ENCODE measurements at regions not wholly inside any gene's neighbourhood (a gene's known extent, or its start where the extent isn't known, plus 50 kb on each side); places are given as distances from the start of the nearest gene placed in this dataset.

DNA sequence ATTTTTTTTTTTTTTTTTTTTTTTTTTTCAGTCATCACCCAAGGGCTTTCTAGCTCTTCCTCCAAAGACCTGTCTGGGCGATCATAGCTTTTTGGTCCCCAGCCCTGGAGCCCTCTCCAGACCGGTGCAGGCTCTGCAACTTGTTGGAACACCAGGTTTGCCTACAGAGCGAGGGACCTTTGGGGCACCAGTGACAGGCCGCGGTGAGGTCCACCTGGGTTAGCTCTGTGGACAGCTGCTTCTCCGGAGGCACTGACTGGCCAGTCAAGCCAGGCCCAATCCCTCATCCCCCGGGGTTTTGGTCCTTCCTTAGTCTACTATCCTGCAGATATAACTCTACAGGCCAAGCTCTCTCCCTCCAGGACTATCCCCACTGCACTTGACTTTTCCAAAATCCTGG, 86.8 kb upstream of the SMNDC1 start:
- TF ChIP-seq, protein P1, sequence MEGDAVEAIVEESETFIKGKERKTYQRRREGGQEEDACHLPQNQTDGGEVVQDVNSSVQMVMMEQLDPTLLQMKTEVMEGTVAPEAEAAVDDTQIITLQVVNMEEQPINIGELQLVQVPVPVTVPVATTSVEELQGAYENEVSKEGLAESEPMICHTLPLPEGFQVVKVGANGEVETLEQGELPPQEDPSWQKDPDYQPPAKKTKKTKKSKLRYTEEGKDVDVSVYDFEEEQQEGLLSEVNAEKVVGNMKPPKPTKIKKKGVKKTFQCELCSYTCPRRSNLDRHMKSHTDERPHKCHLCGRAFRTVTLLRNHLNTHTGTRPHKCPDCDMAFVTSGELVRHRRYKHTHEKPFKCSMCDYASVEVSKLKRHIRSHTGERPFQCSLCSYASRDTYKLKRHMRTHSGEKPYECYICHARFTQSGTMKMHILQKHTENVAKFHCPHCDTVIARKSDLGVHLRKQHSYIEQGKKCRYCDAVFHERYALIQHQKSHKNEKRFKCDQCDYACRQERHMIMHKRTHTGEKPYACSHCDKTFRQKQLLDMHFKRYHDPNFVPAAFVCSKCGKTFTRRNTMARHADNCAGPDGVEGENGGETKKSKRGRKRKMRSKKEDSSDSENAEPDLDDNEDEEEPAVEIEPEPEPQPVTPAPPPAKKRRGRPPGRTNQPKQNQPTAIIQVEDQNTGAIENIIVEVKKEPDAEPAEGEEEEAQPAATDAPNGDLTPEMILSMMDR (IDR thresholded peaks at IDR 0.05), result no peak
- WGBS, 2 donors, result 97 to 98% methylated on average over 7 of the region's 7 CpGs
- H3K9me3 ChIP-seq, result no peaks in the 10 kb centered on the region
- DNase-seq (no peak), ATAC-seq (no peak)
- H3K27ac ChIP-seq, result no peak overlapping the region
- peaks cover 0 to 39% (median 15%) of the 10 kb centered on the region in 9 donors for H3K4me1 ChIP-seq
- H3K36me3 ChIP-seq, result no peaks in the 10 kb centered on the region
- H3K27me3 ChIP-seq, result no peaks in the 10 kb centered on the region
- no peak overlapping the region for H3K4me3 ChIP-seq
- intact Hi-C loops (cut with DNase I), result loop anchor here in 1 of 10 donors (10.0 kb wide), 1 partner anchor 103 kb away; the partner anchor contains the start of gene DUSP5

DNA sequence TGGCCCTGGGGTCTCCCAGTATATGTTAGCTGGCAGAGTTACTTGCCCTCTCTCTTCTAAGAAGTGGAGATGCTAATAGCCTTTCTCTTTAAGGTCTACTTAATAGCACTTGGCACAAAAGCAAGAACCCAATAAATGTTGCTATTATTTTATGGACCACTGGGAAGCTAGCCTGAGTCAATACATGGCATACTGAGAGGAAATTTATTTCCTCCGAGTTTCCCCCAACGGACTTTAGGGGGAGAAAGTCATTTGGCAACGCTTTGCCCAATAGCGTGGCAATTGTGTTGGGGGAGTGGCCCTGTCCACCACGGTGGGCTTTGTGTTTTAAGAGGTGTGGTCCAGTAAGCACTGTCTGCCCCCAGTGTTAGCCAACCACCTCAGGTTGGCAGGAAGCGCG, 87.4 kb upstream of the SMNDC1 start:
- Histone ChIP-seq H3K36me3 (no peaks in the 10 kb centered on the region), H3K4me3 (no peak overlapping the region), H3K27me3 (no peaks in the 10 kb centered on the region), H3K27ac (no peak overlapping the region), H3K4me1 (peaks cover 0 to 39% (median 15%) of the 10 kb centered on the region in 9 donors), H3K9me3 (no peaks in the 10 kb centered on the region)
- TF ChIP-seq, protein P1 (IDR thresholded peaks at IDR 0.05), result no peak
- ATAC-seq, result no peak
- 65 to 76% methylated on average over 7 of the region's 7 CpGs for WGBS, 2 donors
- intact Hi-C loops (cut with DNase I), result loop anchor here in 1 of 10 donors (10.0 kb wide), 1 partner anchor 103 kb away; the partner anchor contains the start of gene DUSP5
- no peak for DNase-seq

DNA sequence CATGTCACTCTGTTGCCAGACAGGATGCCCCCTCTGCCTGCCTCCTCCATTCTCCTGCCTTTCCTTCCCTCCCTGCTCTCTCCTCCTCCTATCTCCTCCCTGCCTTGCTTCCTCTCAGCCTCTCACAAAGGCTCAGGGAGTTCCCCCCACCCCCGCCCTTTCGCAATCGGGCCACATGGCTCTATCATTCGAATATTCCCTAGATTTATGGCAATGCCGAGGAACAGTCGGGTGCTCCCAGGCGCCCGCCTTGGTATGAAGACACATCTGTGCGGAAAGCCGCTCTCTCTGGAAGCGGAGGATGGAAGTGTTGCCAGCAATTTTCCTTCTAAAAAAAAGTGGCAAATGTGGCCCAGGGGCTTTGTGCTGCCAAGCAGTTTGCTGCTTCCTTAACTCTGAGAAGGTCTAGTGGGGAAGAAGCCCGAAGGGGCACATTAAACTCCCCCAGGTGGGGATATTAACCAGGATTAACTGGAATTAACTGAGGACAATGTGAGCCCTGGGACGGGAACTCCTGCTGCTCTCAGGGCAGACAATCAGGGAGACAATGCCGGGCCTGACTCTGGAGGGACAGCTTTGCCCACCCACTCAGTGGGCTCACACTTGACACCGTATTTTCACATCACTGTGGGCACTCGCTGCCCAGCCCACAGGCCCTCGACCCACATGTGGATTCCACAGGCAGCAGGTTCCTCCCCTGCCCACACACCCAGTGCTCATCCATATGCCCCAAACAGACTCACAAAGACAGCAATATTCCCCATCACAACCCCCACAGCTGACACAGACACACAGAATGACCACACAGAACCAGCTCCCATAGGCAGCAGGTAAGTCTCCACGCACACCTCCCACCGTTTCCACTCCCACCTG, 88.4 kb upstream of the SMNDC1 start:
- peak in 4 of 8 donors; percentile 16 to 52 (median 38) for ATAC-seq
- TF ChIP-seq, protein P1 (IDR thresholded peaks at IDR 0.05), result no peak
- Histone ChIP-seq H3K4me1 (peaks cover 0 to 36% (median 15%) of the 10 kb centered on the region in 9 donors), H3K27me3 (no peaks in the 10 kb centered on the region), H3K4me3 (no peak overlapping the region), H3K9me3 (no peaks in the 10 kb centered on the region), H3K36me3 (no peaks in the 10 kb centered on the region), H3K27ac (peak overlapping the region in 1 of 10 donors; percentile 8)
- 62 to 67% methylated on average over 19 of the region's 19 CpGs for WGBS, 2 donors
- no peak for DNase-seq
- intact Hi-C loops (cut with DNase I), result loop anchor here in 1 of 10 donors (10.0 kb wide), 1 partner anchor 102 kb away; the partner anchor contains the start of gene DUSP5

DNA sequence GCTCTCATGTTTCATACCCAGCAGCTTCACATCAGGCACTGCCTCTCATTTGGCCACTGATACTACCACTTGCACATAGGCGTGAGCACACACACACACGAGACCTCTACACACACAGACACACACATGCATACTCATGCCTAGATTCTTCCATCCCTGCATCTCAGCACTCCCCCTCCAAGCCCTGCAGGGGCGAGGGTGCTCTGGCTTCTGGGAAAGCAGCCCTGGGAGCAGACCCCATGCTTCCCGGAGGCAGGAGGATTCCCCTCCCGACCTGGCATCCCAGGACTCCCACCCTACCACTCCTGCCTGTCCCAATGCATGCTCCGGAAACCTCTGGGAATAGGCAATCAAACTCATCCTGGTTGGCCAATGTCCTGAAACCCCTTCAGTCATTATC, 89.1 kb upstream of the SMNDC1 start:
- H3K27ac ChIP-seq, result no peak overlapping the region
- TF ChIP-seq, protein P1 (IDR thresholded peaks at IDR 0.05), result no peak
- no peaks in the 10 kb centered on the region for H3K36me3 ChIP-seq
- no peak overlapping the region for H3K4me3 ChIP-seq
- intact Hi-C loops (cut with DNase I), result loop anchor here in 1 of 10 donors (10.0 kb wide), 1 partner anchor 101 kb away; the partner anchor contains the start of gene DUSP5
- ATAC-seq (no peak), DNase-seq (no peak)
- WGBS, 2 donors, result 93 to 95% methylated on average over 6 of the region's 6 CpGs
- H3K9me3 ChIP-seq, result no peaks in the 10 kb centered on the region
- H3K27me3 ChIP-seq, result no peaks in the 10 kb centered on the region
- H3K4me1 ChIP-seq, result peaks cover 0 to 36% (median 16%) of the 10 kb centered on the region in 9 donors

Measured in heart right ventricle (tissue), 16 donors.